Naive thymus-derived CD4-positive, alpha-beta T cell (primary cell): ENCODE measurements at regions not wholly inside any gene's neighbourhood (a gene's known extent, or its start where the extent isn't known, plus 50 kb on each side); places are given as distances from the start of the nearest gene placed in this dataset.

Experiments used
- ATAC-seq: fragments of 150-1000 bp; cut with Tn5 transposase; 2 replicates; pipeline ENCODE4 v1.10.0; 2021; ENCODE audit warnings: mild to moderate bottlenecking, moderate library complexity
- CTCF ChIA-PET: fragments of 350-600 bp; sonication (Branson Sonifier 250); formaldehyde crosslinking; loops from one replicate; lab custom pipeline; 2021; ENCODE audit warnings: antibody characterized with exemption; lab: Charles Lee
- POLR2A ChIA-PET: fragments of 350-600 bp; sonication (Branson Sonifier 250); formaldehyde crosslinking; loops from one replicate; lab custom pipeline; 2021; ENCODE audit warnings: antibody characterized with exemption, inconsistent platforms; lab: Charles Lee
- DNase-seq, 9 donors: peaks; one replicate each; pipeline versions ENCODE4 v3.0.0 to v3.0.0-alpha.2; 2020 to 2022; ENCODE audit warnings: mixed read lengths in 1 of 9
- H3K27ac ChIP-seq: one replicate; pipeline ENCODE4 v1.7.0; 2013; ENCODE audit warnings: mild to moderate bottlenecking, low read depth, low read length, moderate library complexity
- H3K27me3 ChIP-seq, 2 donors: one replicate each; pipeline ENCODE4 v1.7.0; 2013; ENCODE audit warnings: low read length in 2 of 2, mild to moderate bottlenecking in 2 of 2, moderate library complexity in 2 of 2; ENCODE audit not compliant: control insufficient read depth in 2 of 2, insufficient read depth in 2 of 2
- H3K36me3 ChIP-seq, 3 experiments: 1 replicate in 2 of 3; 2 replicates in 1 of 3; pipeline ENCODE4 v1.7.0; 2013; ENCODE audit warnings: low read length in 3 of 3, mild to moderate bottlenecking in 3 of 3, moderate library complexity in 1 of 3; ENCODE audit not compliant: insufficient read depth in 3 of 3, control insufficient read depth in 2 of 3
- H3K4me1 ChIP-seq, 2 donors: one replicate each; pipeline ENCODE4 v1.7.0; 2013; ENCODE audit warnings: low read length in 2 of 2, mild to moderate bottlenecking in 2 of 2, moderate library complexity in 1 of 2; ENCODE audit not compliant: control insufficient read depth in 2 of 2, insufficient read depth in 2 of 2
- H3K4me3 ChIP-seq: 2 replicates; pipeline ENCODE4 v1.7.0; 2013; ENCODE audit warnings: mild to moderate bottlenecking, low read length
- H3K9me3 ChIP-seq, 3 experiments: 1 replicate in 2 of 3; 2 replicates in 1 of 3; pipeline ENCODE4 v1.7.0; 2013; ENCODE audit warnings: low read length in 3 of 3; ENCODE audit not compliant: control insufficient read depth in 2 of 3
- H3K27ac Mint-ChIP-seq, 9 donors: one replicate each; pipeline ENCODE4 v1.8.0; 2020 to 2022; ENCODE audit warnings: mixed read lengths in 9 of 9, mild to moderate bottlenecking in 8 of 9, moderate library complexity in 5 of 9, inconsistent platforms in 2 of 9
- H3K27me3 Mint-ChIP-seq, 5 donors: one replicate each; pipeline ENCODE4 v1.8.0; 2021 to 2022; ENCODE audit warnings: mixed read lengths in 5 of 5, mild to moderate bottlenecking in 1 of 5
- H3K36me3 Mint-ChIP-seq, 5 donors: one replicate each; pipeline ENCODE4 v1.8.0; 2020 to 2022; ENCODE audit warnings: mixed read lengths in 5 of 5, mild to moderate bottlenecking in 3 of 5, inconsistent platforms in 1 of 5
- H3K4me1 Mint-ChIP-seq, 7 donors: one replicate each; pipeline ENCODE4 v1.8.0; 2020 to 2022; ENCODE audit warnings: mixed read lengths in 7 of 7, mild to moderate bottlenecking in 3 of 7, inconsistent platforms in 1 of 7
- H3K4me3 Mint-ChIP-seq, 10 donors: one replicate each; pipeline ENCODE4 v1.8.0; 2020 to 2022; ENCODE audit warnings: mild to moderate bottlenecking in 10 of 10, mixed read lengths in 10 of 10, moderate library complexity in 6 of 10, inconsistent platforms in 2 of 10
- H3K9me3 Mint-ChIP-seq, 11 donors: one replicate each; pipeline ENCODE4 v1.8.0; 2020 to 2022; ENCODE audit warnings: mixed read lengths in 11 of 11, mild to moderate bottlenecking in 4 of 11, inconsistent platforms in 1 of 11, moderate library complexity in 1 of 11
- intact Hi-C, 2 donors: fragments of 100-400 bp; cut with micrococcal nuclease; formaldehyde crosslinking; loops; one replicate each; pipeline ENCODE4 v1.15.1; 2023

DNA sequence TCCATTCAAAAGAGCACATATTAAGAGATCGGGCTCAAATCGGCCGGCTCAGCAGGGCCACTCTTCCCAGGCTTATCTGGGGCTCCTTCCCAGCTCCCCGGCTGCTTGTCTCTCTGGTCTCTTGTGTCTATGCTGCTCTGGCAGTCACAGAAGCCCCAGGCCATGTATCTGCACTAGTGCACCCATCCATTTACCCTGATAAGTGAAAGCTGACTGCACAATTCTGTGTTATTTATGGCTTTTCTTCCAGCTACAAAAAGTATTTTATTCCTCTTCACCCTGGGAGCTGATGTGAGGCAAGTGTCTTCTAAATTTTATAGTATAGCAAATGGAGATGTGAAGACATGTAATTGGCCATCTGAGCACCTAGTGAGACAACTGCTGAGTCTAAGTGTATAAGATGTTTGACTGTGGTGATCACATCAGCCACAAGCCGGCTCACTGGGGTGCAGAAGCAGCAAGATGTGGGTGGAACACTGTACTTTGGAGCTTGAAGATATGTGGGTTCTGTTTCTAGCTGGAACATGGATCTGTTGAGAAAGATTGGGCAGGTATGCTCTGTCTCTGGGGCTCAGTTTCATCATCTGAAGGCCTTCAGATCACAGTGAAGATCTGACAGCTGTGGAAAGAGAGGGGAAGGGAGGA is 78.1 kb upstream of the MPHOSPH6 start:
- Histone ChIP-seq H3K36me3 (no peaks in the 10 kb centered on the region), H3K4me3 (no peak overlapping the region), H3K27ac (no peak overlapping the region), H3K27me3 (no peaks in the 10 kb centered on the region), H3K4me1 (no peaks in the 10 kb centered on the region), H3K9me3 (no peaks in the 10 kb centered on the region)
- Mint-ChIP-seq H3K9me3 (peaks cover 0 to 17% (median 10%) of the 10 kb centered on the region in 11 donors), H3K27me3 (peaks cover 0 to 10% (median 5%) of the 10 kb centered on the region in 5 donors), H3K4me3 (no peak overlapping the region), H3K36me3 (no peaks in the 10 kb centered on the region), H3K4me1 (no peaks in the 10 kb centered on the region), H3K27ac (no peak overlapping the region)
- DNase-seq (no peak), ATAC-seq (no peak)
- ChIA-PET CTCF (interaction anchor here (0.7 kb wide), 1 partner anchor 17 kb away, joined by 3 read pairs; no protein-coding TSS in a partner anchor), POLR2A (no interaction called here)
- intact Hi-C loops: no loop called here

- no peak overlapping the region for H3K27ac ChIP-seq
- POLR2A ChIA-PET: no interaction called here
- H3K4me3 ChIP-seq: no peak overlapping the region
- no peak for ATAC-seq
- no peak overlapping the region for H3K4me3 Mint-ChIP-seq
- no peaks in the 10 kb centered on the region for H3K4me1 Mint-ChIP-seq
- no peaks in the 10 kb centered on the region for H3K4me1 ChIP-seq
- H3K36me3 Mint-ChIP-seq: no peaks in the 10 kb centered on the region
- no peak for DNase-seq
- H3K9me3 ChIP-seq: no peaks in the 10 kb centered on the region
- no peak overlapping the region for H3K27ac Mint-ChIP-seq
- peaks cover 0 to 25% (median 10%) of the 10 kb centered on the region in 11 donors for H3K9me3 Mint-ChIP-seq
- H3K27me3 Mint-ChIP-seq: peaks cover 7 to 37% (median 30%) of the 10 kb centered on the region in 5 donors
- intact Hi-C loops: no loop called here
- H3K27me3 ChIP-seq: no peaks in the 10 kb centered on the region
- H3K36me3 ChIP-seq: no peaks in the 10 kb centered on the region
- CTCF ChIA-PET: no interaction called here
Measured at GRCh38 chr16:82242201-82242600, 72.2 kb upstream of the MPHOSPH6 start.

DNA sequence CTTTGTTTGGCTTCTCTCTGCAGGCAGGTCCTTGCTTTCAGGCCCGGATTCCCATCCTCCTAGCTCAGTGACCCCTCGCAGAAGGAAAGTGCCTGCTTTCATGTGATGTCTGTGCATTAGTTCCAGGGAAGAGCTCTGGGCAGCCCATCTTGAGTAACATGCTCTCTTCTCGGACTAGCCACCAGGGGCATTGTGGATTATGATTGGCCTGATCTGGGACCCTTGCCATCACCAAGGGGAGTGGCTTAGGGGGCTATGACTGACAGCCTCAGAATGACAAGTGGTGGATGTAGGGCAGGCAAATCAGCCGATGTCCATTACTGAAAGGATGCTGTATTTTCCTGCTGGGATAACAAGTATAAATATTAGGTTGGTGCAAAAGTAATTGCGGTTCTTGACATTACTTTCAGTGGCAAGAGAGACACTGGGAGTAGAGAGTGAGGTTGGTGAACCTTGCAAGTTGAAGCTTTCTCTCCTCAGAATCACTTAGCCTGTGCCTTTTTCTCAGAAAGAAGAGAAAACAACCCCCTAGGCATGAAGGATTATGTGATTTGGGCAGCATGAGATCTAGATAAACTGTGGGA is 71.5 kb upstream of the MPHOSPH6 start:
- H3K27me3 Mint-ChIP-seq: peaks cover 11 to 37% (median 31%) of the 10 kb centered on the region in 5 donors
- Histone ChIP-seq H3K27ac (no peak overlapping the region), H3K9me3 (no peaks in the 10 kb centered on the region), H3K36me3 (no peaks in the 10 kb centered on the region), H3K4me1 (no peaks in the 10 kb centered on the region), H3K27me3 (no peaks in the 10 kb centered on the region), H3K4me3 (no peak overlapping the region)
- no peaks in the 10 kb centered on the region for H3K4me1 Mint-ChIP-seq
- H3K27ac Mint-ChIP-seq: no peak overlapping the region
- POLR2A ChIA-PET: no interaction called here
- CTCF ChIA-PET: interaction anchor here (1.5 kb wide), 1 partner anchor 12 kb away, joined by 4 read pairs; no protein-coding TSS in a partner anchor
- no peak overlapping the region for H3K4me3 Mint-ChIP-seq
- ATAC-seq: no peak
- H3K36me3 Mint-ChIP-seq: no peaks in the 10 kb centered on the region
- H3K9me3 Mint-ChIP-seq: peaks cover 0 to 25% (median 10%) of the 10 kb centered on the region in 11 donors
- no peak for DNase-seq
- intact Hi-C loops: no loop called here

DNA sequence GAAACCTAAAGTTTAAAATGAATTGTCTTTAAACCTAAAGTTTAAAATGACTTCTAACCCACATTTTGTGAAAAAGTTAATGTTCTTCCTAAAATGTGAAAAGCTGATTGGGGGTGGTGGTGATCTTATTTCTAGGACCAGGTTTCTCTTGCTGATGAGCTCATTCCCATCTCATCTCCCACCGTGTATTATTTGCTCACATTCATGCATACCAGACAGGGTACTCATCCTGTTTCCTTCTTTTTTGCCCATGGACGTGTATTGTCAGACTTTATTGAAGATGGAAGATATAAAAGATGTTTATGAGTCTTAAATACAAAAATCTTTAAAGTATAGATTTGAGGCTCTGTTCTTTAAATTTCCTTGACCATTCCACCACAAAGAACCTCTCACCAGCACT is 70.1 kb upstream of the MPHOSPH6 start:
- ATAC-seq (no peak), DNase-seq (no peak)
- no peak overlapping the region for H3K4me3 Mint-ChIP-seq
- peaks cover 17 to 44% (median 37%) of the 10 kb centered on the region in 5 donors for H3K27me3 Mint-ChIP-seq
- CTCF ChIA-PET: interaction anchor here (1.5 kb wide), 1 partner anchor 10 kb away, joined by 4 read pairs; no protein-coding TSS in a partner anchor
- H3K4me1 ChIP-seq: no peaks in the 10 kb centered on the region
- no peaks in the 10 kb centered on the region for H3K9me3 ChIP-seq
- POLR2A ChIA-PET: no interaction called here
- intact Hi-C loops: no loop called here
- no peaks in the 10 kb centered on the region for H3K4me1 Mint-ChIP-seq
- no peak overlapping the region for H3K4me3 ChIP-seq
- H3K9me3 Mint-ChIP-seq: peaks cover 0 to 25% (median 10%) of the 10 kb centered on the region in 11 donors
- H3K36me3 Mint-ChIP-seq: no peaks in the 10 kb centered on the region
- no peak overlapping the region for H3K27ac ChIP-seq
- no peaks in the 10 kb centered on the region for H3K36me3 ChIP-seq
- H3K27ac Mint-ChIP-seq: no peak overlapping the region
- no peaks in the 10 kb centered on the region for H3K27me3 ChIP-seq

DNA sequence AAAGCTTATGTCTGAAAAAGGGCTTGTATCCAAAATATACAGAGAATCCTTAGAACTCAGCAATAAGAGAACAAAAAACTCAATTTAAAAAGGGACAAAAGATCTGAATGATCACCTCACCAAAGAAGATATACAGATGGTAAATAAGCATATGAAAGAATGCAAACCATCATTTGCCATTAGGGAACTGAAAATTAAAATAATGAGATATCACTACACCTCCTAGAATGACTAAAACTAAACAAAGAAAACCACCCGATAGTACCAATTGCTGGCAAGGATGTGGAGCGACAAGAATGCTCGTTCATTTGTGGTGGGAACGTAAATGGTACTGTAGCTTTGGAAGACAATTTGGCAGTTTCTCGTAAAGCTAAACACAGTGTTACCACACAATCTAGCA is 66.9 kb upstream of the MPHOSPH6 start:
- Histone ChIP-seq H3K27me3 (no peaks in the 10 kb centered on the region), H3K36me3 (no peaks in the 10 kb centered on the region), H3K27ac (no peak overlapping the region), H3K4me1 (no peaks in the 10 kb centered on the region), H3K4me3 (no peak overlapping the region), H3K9me3 (no peaks in the 10 kb centered on the region)
- H3K4me1 Mint-ChIP-seq: no peaks in the 10 kb centered on the region
- ATAC-seq (no peak), DNase-seq (no peak)
- H3K27ac Mint-ChIP-seq: no peak overlapping the region
- no peaks in the 10 kb centered on the region for H3K36me3 Mint-ChIP-seq
- POLR2A ChIA-PET: no interaction called here
- CTCF ChIA-PET: interaction anchor here (0.9 kb wide), 1 partner anchor 17 kb away, joined by 3 read pairs; no protein-coding TSS in a partner anchor
- H3K4me3 Mint-ChIP-seq: no peak overlapping the region
- intact Hi-C loops: no loop called here
- no peaks in the 10 kb centered on the region for H3K9me3 Mint-ChIP-seq
- peaks cover 17 to 34% (median 28%) of the 10 kb centered on the region in 5 donors for H3K27me3 Mint-ChIP-seq

DNA sequence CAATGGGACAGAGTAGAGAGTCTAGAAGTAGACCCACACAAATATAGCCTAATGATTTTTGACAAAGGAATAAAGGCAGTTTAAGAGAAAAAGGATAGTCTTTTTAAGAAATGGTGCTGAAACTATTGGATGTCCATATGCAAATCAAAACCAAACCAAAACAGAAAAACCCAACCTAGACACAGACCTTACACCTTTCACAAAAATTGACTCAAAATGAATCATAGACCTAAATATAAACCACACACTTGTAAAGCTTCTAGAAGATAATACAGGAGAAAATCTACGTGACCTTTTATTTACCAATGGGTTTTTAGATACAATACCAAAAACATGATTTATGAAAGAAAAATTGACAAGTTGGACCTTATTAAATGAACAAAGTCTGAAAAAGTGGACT is 66.4 kb upstream of the MPHOSPH6 start:
- Mint-ChIP-seq H3K9me3 (no peaks in the 10 kb centered on the region), H3K27me3 (peaks cover 17 to 34% (median 24%) of the 10 kb centered on the region in 5 donors), H3K4me3 (no peak overlapping the region), H3K27ac (no peak overlapping the region), H3K36me3 (no peaks in the 10 kb centered on the region), H3K4me1 (no peaks in the 10 kb centered on the region)
- no peak overlapping the region for H3K4me3 ChIP-seq
- no peaks in the 10 kb centered on the region for H3K4me1 ChIP-seq
- ATAC-seq: no peak
- DNase-seq: no peak
- CTCF ChIA-PET: interaction anchor here (0.9 kb wide), 1 partner anchor 17 kb away, joined by 3 read pairs; no protein-coding TSS in a partner anchor
- no peak overlapping the region for H3K27ac ChIP-seq
- intact Hi-C loops: no loop called here
- POLR2A ChIA-PET: no interaction called here
- H3K36me3 ChIP-seq: no peaks in the 10 kb centered on the region
- H3K27me3 ChIP-seq: no peaks in the 10 kb centered on the region
- H3K9me3 ChIP-seq: no peaks in the 10 kb centered on the region
